Left lung (tissue), 4 donors: ENCODE measurements at regions not wholly inside any gene's neighbourhood (a gene's known extent, or its start where the extent isn't known, plus 50 kb on each side); places are given as distances from the start of the nearest gene placed in this dataset.
"Not testable (repeated sequence)": the region's sequence is repeated elsewhere in the genome, so short reads cannot be mapped to it uniquely, and the experiment has no call there.

Source experiments
- ATAC-seq: fragments of 200-7000 bp; cut with Tn5 transposase; one replicate; pipeline ENCODE4 v1.9.1; 2020; ENCODE audit warnings: moderate library complexity
- DNase-seq, 4 donors: peaks; one replicate each; pipeline ENCODE4 v3.0.0-alpha.2; 2013 to 2020
- H3K27ac ChIP-seq, 2 donors: fragments of 200-600 bp; sonication (generic) in 1 of 2; one replicate each; pipeline versions ENCODE4 v1.5.0 to v1.8.0; 2020 to 2021
- H3K27me3 ChIP-seq, 2 donors: fragments of 200-600 bp; sonication (generic) in 1 of 2; one replicate each; pipeline versions ENCODE4 v1.5.0 to v1.8.0; 2020 to 2021
- H3K36me3 ChIP-seq, 2 donors: fragments of 200-600 bp; sonication (generic) in 1 of 2; one replicate each; pipeline versions ENCODE4 v1.5.0 to v1.8.0; 2020 to 2021
- H3K4me1 ChIP-seq, 2 donors: fragments of 200-600 bp; one replicate each; pipeline ENCODE4 v1.8.0; 2021
- H3K4me3 ChIP-seq, 2 donors: fragments of 200-600 bp; sonication (generic) in 1 of 2; one replicate each; pipeline versions ENCODE4 v1.5.0 to v1.8.0; 2020 to 2021; ENCODE audit warnings: mild to moderate bottlenecking in 1 of 2
- H3K9me3 ChIP-seq, 2 donors: fragments of 200-600 bp; sonication (generic) in 1 of 2; one replicate each; pipeline versions ENCODE4 v1.5.0 to v1.8.0; 2020 to 2021
- intact Hi-C, 2 donors: fragments of 100-400 bp; cut with DNase I; formaldehyde crosslinking; loops; one replicate each; pipeline versions ENCODE4 v1.11.2 to v1.14.2; 2022
- TF ChIP-seq, protein P1 (sequence below), 2 donors: fragments of 200-600 bp; sonication (generic) in 1 of 2; IDR thresholded peaks; one replicate each; pipeline versions ENCODE4 v1.5.0 to v1.8.0; 2021; ENCODE audit warnings: antibody characterized with exemption in 2 of 2
- donor health status: DM: no; HTN: yes; CAD: no.
- donor health status: DM: no; HTN: no; CAD: no.

GRCh38 chr7:49583440-49583839 lies 190.0 kb upstream of the VWC2 start:
- Histone ChIP-seq H3K27me3 (no peaks in the 10 kb centered on the region), H3K4me3 (no peak overlapping the region), H3K36me3 (no peaks in the 10 kb centered on the region), H3K27ac (no peak overlapping the region), H3K4me1 (no peaks in the 10 kb centered on the region), H3K9me3 (no peaks in the 10 kb centered on the region)
- intact Hi-C loops, result no loop called here
- TF ChIP-seq, protein P1, sequence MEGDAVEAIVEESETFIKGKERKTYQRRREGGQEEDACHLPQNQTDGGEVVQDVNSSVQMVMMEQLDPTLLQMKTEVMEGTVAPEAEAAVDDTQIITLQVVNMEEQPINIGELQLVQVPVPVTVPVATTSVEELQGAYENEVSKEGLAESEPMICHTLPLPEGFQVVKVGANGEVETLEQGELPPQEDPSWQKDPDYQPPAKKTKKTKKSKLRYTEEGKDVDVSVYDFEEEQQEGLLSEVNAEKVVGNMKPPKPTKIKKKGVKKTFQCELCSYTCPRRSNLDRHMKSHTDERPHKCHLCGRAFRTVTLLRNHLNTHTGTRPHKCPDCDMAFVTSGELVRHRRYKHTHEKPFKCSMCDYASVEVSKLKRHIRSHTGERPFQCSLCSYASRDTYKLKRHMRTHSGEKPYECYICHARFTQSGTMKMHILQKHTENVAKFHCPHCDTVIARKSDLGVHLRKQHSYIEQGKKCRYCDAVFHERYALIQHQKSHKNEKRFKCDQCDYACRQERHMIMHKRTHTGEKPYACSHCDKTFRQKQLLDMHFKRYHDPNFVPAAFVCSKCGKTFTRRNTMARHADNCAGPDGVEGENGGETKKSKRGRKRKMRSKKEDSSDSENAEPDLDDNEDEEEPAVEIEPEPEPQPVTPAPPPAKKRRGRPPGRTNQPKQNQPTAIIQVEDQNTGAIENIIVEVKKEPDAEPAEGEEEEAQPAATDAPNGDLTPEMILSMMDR (IDR thresholded peaks at IDR 0.05), result no peak
- ATAC-seq, result no peak
- no peak for DNase-seq

DNA sequence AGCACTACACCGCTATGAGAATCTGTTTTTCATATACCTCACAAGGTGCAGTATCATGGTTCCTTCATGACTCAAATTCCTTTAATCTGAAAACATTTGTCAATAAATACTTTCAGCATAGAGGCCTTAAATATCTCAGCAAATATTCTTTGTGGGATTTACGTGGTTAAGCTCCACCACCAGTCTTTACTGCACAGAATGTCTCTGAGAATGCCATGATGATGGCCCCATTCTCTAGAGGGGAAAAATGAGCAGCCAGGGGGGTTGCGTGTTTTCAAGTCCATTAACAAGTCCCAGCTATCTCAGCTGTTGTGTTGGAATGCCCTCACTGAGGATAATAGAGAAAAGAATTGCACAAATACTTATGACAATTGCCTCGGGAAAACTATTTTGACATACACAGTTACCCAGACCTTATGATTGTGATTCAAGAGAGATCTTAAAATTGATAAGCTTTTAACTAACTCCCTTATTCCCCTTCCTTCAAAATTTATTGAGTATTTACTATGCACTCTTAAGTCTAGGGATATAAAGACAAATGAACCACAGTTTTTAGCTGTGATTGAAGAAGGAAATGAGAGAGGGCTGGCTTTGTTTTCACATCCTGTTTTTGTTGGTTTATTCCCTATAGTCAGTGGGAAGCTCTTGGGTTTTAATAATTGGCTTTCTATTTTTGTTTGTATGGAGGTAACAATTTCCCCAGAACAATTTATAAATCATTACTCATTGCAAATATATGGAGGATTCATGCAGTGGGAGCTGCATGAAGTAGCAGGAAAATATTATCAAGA lies 176.5 kb upstream of the VWC2 start:
- ATAC-seq (no peak), DNase-seq (no peak)
- TF ChIP-seq, protein P1 (IDR thresholded peaks at IDR 0.05), result no peak
- intact Hi-C loops, result no loop called here
- H3K4me3 ChIP-seq, result no peak overlapping the region
- H3K36me3 ChIP-seq, result no peaks in the 10 kb centered on the region
- H3K4me1 ChIP-seq, result peaks cover 0 to 6% of the 10 kb centered on the region in 2 donors
- H3K27ac ChIP-seq, result no peak overlapping the region
- no peaks in the 10 kb centered on the region for H3K27me3 ChIP-seq
- no peaks in the 10 kb centered on the region for H3K9me3 ChIP-seq

- ATAC-seq (no peak), DNase-seq (no peak)
- Histone ChIP-seq H3K4me1 (peaks cover 0 to 6% of the 10 kb centered on the region in 2 donors), H3K4me3 (no peak overlapping the region), H3K36me3 (no peaks in the 10 kb centered on the region), H3K27me3 (no peaks in the 10 kb centered on the region), H3K9me3 (no peaks in the 10 kb centered on the region), H3K27ac (no peak overlapping the region)
- intact Hi-C loops, result no loop called here
- TF ChIP-seq, protein P1 (IDR thresholded peaks at IDR 0.05), result no peak
Observed at GRCh38 chr7:49597805-49598204, 175.6 kb upstream of the VWC2 start.

DNA sequence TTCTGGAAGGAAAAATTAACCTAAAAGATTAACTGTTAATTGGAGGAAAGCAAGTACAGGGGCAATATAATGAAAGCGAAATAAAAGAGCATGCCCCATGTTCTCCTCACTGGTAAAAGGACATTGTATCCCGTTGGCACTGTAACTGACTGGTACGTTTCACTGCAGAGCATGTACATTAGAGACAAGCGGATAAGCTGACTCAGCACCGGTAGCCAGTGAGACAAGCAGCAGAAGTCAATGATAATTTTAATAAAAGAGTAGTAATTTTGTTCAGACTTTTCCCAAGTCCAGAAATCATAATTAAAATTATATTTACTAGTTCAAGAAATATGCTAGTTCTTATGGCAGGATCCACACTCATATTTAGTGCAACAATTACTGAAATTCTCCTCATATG lies 161.5 kb upstream of the VWC2 start:
- DNase-seq, result no peak
- Histone ChIP-seq H3K4me3 (no peak overlapping the region), H3K4me1 (no peaks in the 10 kb centered on the region), H3K9me3 (peaks cover 0 to 4% of the 10 kb centered on the region in 2 donors), H3K36me3 (no peaks in the 10 kb centered on the region), H3K27me3 (no peaks in the 10 kb centered on the region), H3K27ac (no peak overlapping the region)
- ATAC-seq, result no peak
- intact Hi-C loops, result no loop called here
- TF ChIP-seq, protein P1 (IDR thresholded peaks at IDR 0.05), result no peak

DNA sequence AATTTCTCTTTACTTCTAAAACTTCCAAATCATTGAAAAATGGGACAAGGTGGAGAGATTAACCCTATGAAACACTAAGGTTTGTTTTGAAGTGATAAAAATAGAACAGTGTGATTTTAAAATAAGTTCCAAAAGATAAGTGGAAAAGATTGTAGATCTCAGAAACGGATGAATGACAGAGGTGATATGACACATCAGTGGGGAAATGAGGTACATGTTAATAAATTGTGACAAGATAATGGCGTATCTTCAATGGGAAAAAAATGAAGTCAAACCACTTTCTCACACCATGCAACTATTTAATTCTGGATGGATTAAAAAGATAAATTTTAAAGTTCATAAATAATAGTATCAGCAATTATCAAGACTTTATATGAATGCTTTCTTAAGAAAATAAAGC lies 159.7 kb upstream of the VWC2 start:
- Histone ChIP-seq H3K27ac (no peak overlapping the region), H3K4me3 (no peak overlapping the region), H3K27me3 (no peaks in the 10 kb centered on the region), H3K4me1 (no peaks in the 10 kb centered on the region), H3K9me3 (peaks cover 0 to 4% of the 10 kb centered on the region in 2 donors), H3K36me3 (no peaks in the 10 kb centered on the region)
- DNase-seq (no peak), ATAC-seq (no peak)
- TF ChIP-seq, protein P1 (IDR thresholded peaks at IDR 0.05), result no peak
- intact Hi-C loops, result no loop called here

GRCh38 chr7:49614974-49615373 lies 158.5 kb upstream of the VWC2 start:
- H3K4me3 ChIP-seq, H3K36me3 ChIP-seq, H3K9me3 ChIP-seq, H3K27ac ChIP-seq, DNase-seq, intact Hi-C loops, H3K4me1 ChIP-seq, ATAC-seq, H3K27me3 ChIP-seq: not testable (repeated sequence)
